ENCODE measurements at regions not wholly inside any gene's neighbourhood (a gene's known extent, or its start where the extent isn't known, plus 50 kb on each side); places are given as distances from the start of the nearest gene placed in this dataset.

- TF ChIP-seq CTCF (tag by site-specific recombination; IDR thresholded peaks at IDR 0.05), result no peak
- TF ChIP-seq ZNF302 (tag by site-specific recombination; IDR thresholded peaks at IDR 0.05; ENCODE audit: low read depth), result no peak
- TF ChIP-seq REPIN1 (tag by site-specific recombination; IDR thresholded peaks at IDR 0.05; ENCODE audit: low read depth), result no peak
- TF ChIP-seq GLI2 (tag by site-specific recombination; IDR thresholded peaks at IDR 0.05; ENCODE audit: borderline replicate concordance, low read depth), result no peak
- no peak for TF ChIP-seq ZNF76 (tag by site-specific recombination; IDR thresholded peaks at IDR 0.05; ENCODE audit: borderline replicate concordance, low read depth)
- TF ChIP-seq SP2 (tag by site-specific recombination; IDR thresholded peaks at IDR 0.05), result no peak
- TF ChIP-seq ZNF701 (tag by site-specific recombination; IDR thresholded peaks at IDR 0.05), result no peak
- TF ChIP-seq KLF8 (tag by site-specific recombination; IDR thresholded peaks at IDR 0.05), result no peak
Observed at GRCh38 chr1:192940658-192941057, 118.5 kb downstream of the UCHL5 start.

All from HEK293 (cell line).